PC-9 (cell line): ENCODE measurements at regions not wholly inside any gene's neighbourhood (a gene's known extent, or its start where the extent isn't known, plus 50 kb on each side); places are given as distances from the start of the nearest gene placed in this dataset.
"Not testable (repeated sequence)": the region's sequence is repeated elsewhere in the genome, so short reads cannot be mapped to it uniquely, and the experiment has no call there.

Experiments used
- BruUV-seq: library from RNA; stranded (reverse); fragments of 400-500 nt; replicated peaks from 2 replicates; lab custom pipeline; 2021; lab: Mats Ljungman, UMichigan
- CTCF ChIA-PET: fragments of 300-600 bp; sonication (Branson Sonifier 250); formaldehyde crosslinking; loops from one replicate; lab custom pipeline; 2022; ENCODE audit warnings: antibody characterized with exemption; lab: Charles Lee
- POLR2A ChIA-PET: fragments of 300-600 bp; sonication (Branson Sonifier 250); formaldehyde crosslinking; loops from one replicate; lab custom pipeline; 2022; ENCODE audit warnings: antibody characterized with exemption; ENCODE audit not compliant: unreplicated experiment; lab: Charles Lee
- DNase-seq, 2 experiments: peaks; one replicate each; pipeline versions ENCODE4 v3.0.0 to v3.0.0-alpha.2; 2015 to 2022; ENCODE audit warnings: mixed read lengths in 1 of 2
- H2AFZ ChIP-seq: fragments of 200-600 bp; sonication (generic); 2 replicates; pipeline ENCODE4 v1.8.1; 2017; ENCODE audit warnings: antibody characterized with exemption
- H3F3A ChIP-seq: fragments of 200-600 bp; sonication (generic); 2 replicates; pipeline ENCODE4 v1.8.1; 2017; ENCODE audit warnings: antibody characterized with exemption, mild to moderate bottlenecking, low read depth; ENCODE audit not compliant: insufficient read depth
- H3K27ac ChIP-seq: fragments of 200-600 bp; sonication (generic); 2 replicates; pipeline ENCODE4 v1.6.1; 2016; ENCODE audit warnings: mixed run types
- H3K27me3 ChIP-seq: fragments of 200-600 bp; sonication (generic); 2 replicates; pipeline ENCODE4 v1.6.1; 2016; ENCODE audit warnings: low read depth, mixed run types; ENCODE audit not compliant: insufficient read depth
- H3K36me3 ChIP-seq: fragments of 200-600 bp; sonication (generic); 2 replicates; pipeline ENCODE4 v1.6.1; 2016; ENCODE audit warnings: low read depth, mixed run types
- H3K4me1 ChIP-seq: fragments of 200-600 bp; sonication (generic); replicated peaks from 2 replicates; pipeline ENCODE4 v1.6.1; 2016; ENCODE audit warnings: mixed run types; ENCODE audit not compliant: insufficient read depth
- H3K4me2 ChIP-seq: fragments of 200-600 bp; sonication (generic); 2 replicates; pipeline ENCODE4 v1.6.1; 2017; ENCODE audit warnings: mixed run types
- H3K4me3 ChIP-seq: fragments of 200-600 bp; sonication (generic); 2 replicates; pipeline ENCODE4 v1.6.1; 2016; ENCODE audit warnings: mixed run types
- H3K79me2 ChIP-seq: fragments of 200-600 bp; sonication (generic); 2 replicates; pipeline ENCODE4 v1.6.1; 2017; ENCODE audit warnings: low read depth, mixed run types
- H3K9me2 ChIP-seq: fragments of 200-600 bp; sonication (generic); 2 replicates; pipeline ENCODE4 v1.8.1; 2017; ENCODE audit warnings: mild to moderate bottlenecking; ENCODE audit not compliant: insufficient read depth
- H3K9me3 ChIP-seq: fragments of 200-600 bp; sonication (generic); 2 replicates; pipeline ENCODE4 v1.8.1; 2016; ENCODE audit warnings: low read depth; ENCODE audit not compliant: insufficient read depth
- H4K20me1 ChIP-seq: fragments of 200-600 bp; sonication (generic); 2 replicates; pipeline ENCODE4 v1.8.1; 2017; ENCODE audit not compliant: insufficient read depth
- CTCF ChIP-seq: fragments of 200-600 bp; sonication (generic); conservative IDR thresholded peaks from 2 replicates; pipeline ENCODE4 v1.6.1; 2017; ENCODE audit warnings: mixed run types, antibody characterized with exemption, mild to moderate bottlenecking, moderate library complexity
- EZH2 ChIP-seq: fragments of 200-600 bp; sonication (generic); IDR thresholded peaks from 2 replicates; pipeline ENCODE4 v1.8.0; 2017; ENCODE audit warnings: antibody characterized with exemption, low read depth
- intact Hi-C: fragments of 100-400 bp; cut with micrococcal nuclease; formaldehyde crosslinking; loops from one replicate; pipeline ENCODE4 v1.10.0; 2022; ENCODE audit not compliant: unreplicated experiment

GRCh38 chr10:25107756-25108155 lies 67.0 kb upstream of the GPR158 start:
- Histone ChIP-seq H3K79me2 (no peaks in the 10 kb centered on the region), H3K9me2 (no peaks in the 10 kb centered on the region), H3K27ac (no peak overlapping the region), H4K20me1 (no peaks in the 10 kb centered on the region), H3K4me1 (no peaks in the 10 kb centered on the region), H3K36me3 (no peaks in the 10 kb centered on the region), H3K9me3 (no peaks in the 10 kb centered on the region), H3K4me2 (no peak overlapping the region), H3F3A (no peaks in the 10 kb centered on the region), H3K27me3 (no peaks in the 10 kb centered on the region), H2AFZ (no peak overlapping the region), H3K4me3 (no peak overlapping the region)
- DNase-seq: no peak
- ChIA-PET CTCF (no interaction called here), POLR2A (interaction anchor here (0.6 kb wide), 1 partner anchor 306 kb away, joined by 4 read pairs; no protein-coding TSS in a partner anchor)
- TF ChIP-seq CTCF (no peak), EZH2 (no peak)
- intact Hi-C loops: no loop called here
- BruUV-seq: no TSS peak

- H3K27ac ChIP-seq, H3K36me3 ChIP-seq, H3K4me3 ChIP-seq, H3K27me3 ChIP-seq, H3K9me2 ChIP-seq, H3K9me3 ChIP-seq, H2AFZ ChIP-seq, H3F3A ChIP-seq, POLR2A ChIA-PET, CTCF ChIA-PET, BruUV-seq, H4K20me1 ChIP-seq, H3K79me2 ChIP-seq, H3K4me2 ChIP-seq, DNase-seq: not testable (repeated sequence)
- intact Hi-C loops: loop anchor here (10.0 kb wide), 1 partner anchor 385 kb away; no protein-coding TSS in a partner anchor
- H3K4me1 ChIP-seq: peaks cover 14% of the 10 kb centered on the region
Measured at GRCh38 chr10:25109896-25110295, 64.9 kb upstream of the GPR158 start.

GRCh38 chr10:25112016-25112415 lies 62.8 kb upstream of the GPR158 start:
- Histone ChIP-seq H3K36me3 (no peaks in the 10 kb centered on the region), H3K4me3 (no peak overlapping the region), H3K27ac (no peak overlapping the region), H3K4me2 (no peak overlapping the region), H3K4me1 (peaks cover 14% of the 10 kb centered on the region), H3K79me2 (no peaks in the 10 kb centered on the region), H4K20me1 (no peaks in the 10 kb centered on the region), H3K27me3 (no peaks in the 10 kb centered on the region), H2AFZ (no peak overlapping the region), H3F3A (no peaks in the 10 kb centered on the region; the same call in 1 of the 2 replicates), H3K9me3 (no peaks in the 10 kb centered on the region), H3K9me2 (no peaks in the 10 kb centered on the region)
- no TSS peak for BruUV-seq
- ChIA-PET CTCF (interaction anchor here (0.7 kb wide), 1 partner anchor 24 kb away, joined by 10 read pairs; no protein-coding TSS in a partner anchor), POLR2A (no interaction called here)
- TF ChIP-seq EZH2 (no peak), CTCF (no peak)
- DNase-seq: no peak
- intact Hi-C loops: loop anchor here (2.0 to 10.0 kb wide), 2 partner anchors 383 to 527 kb away; no protein-coding TSS in a partner anchor
